ENCODE measurements at regions not wholly inside any gene's neighbourhood (a gene's known extent, or its start where the extent isn't known, plus 50 kb on each side); places are given as distances from the start of the nearest gene placed in this dataset.

- TF ChIP-seq Cebpa-rat (IDR thresholded peaks at IDR 0.05) = no peak
- Histone ChIP-seq H3K27ac (no peak overlapping the region), H3K9ac (no peak overlapping the region), H3K4me1 (no peaks in the 10 kb centered on the region), H3K4me2 (no peak overlapping the region), H3K9me3 (no peaks in the 10 kb centered on the region), H3K27me3 (no peaks in the 10 kb centered on the region), H3K4me3 (no peak overlapping the region), H3K36me3 (no peaks in the 10 kb centered on the region), H4K20me1 (no peaks in the 10 kb centered on the region)
These were observed 91.8 kb upstream of the GLRA1 start for GRCh38 chr5:152016421-152016820.

- H3K4me2 ChIP-seq = no peak overlapping the region
- no peak overlapping the region for H3K27ac ChIP-seq
- no peaks in the 10 kb centered on the region for H3K9me3 ChIP-seq
- H3K36me3 ChIP-seq = no peaks in the 10 kb centered on the region
- no peaks in the 10 kb centered on the region for H4K20me1 ChIP-seq
- no peak overlapping the region for H3K4me3 ChIP-seq
- H3K27me3 ChIP-seq = no peaks in the 10 kb centered on the region
- H3K9ac ChIP-seq = no peak overlapping the region
- no peak for TF ChIP-seq Cebpa-rat (IDR thresholded peaks at IDR 0.05)
- no peaks in the 10 kb centered on the region for H3K4me1 ChIP-seq
These were observed 83.1 kb upstream of the GLRA1 start for GRCh38 chr5:152007653-152008335.

GRCh38 chr5:152004095-152004494, 79.4 kb upstream of the GLRA1 start:
- TF ChIP-seq Cebpa-rat (IDR thresholded peaks at IDR 0.05) = no peak

More at GRCh38 chr5:152004095-152004494, 79.4 kb upstream of the GLRA1 start:
- Histone ChIP-seq H3K27me3 (no peaks in the 10 kb centered on the region), H3K4me2 (no peak overlapping the region), H3K9ac (no peak overlapping the region), H3K4me3 (no peak overlapping the region), H4K20me1 (no peaks in the 10 kb centered on the region), H3K27ac (no peak overlapping the region), H3K9me3 (peaks cover 5% of the 10 kb centered on the region), H3K36me3 (no peaks in the 10 kb centered on the region), H3K4me1 (no peaks in the 10 kb centered on the region)

Measured in BLaER1 (cell line).